H9 (cell line): ENCODE measurements at regions not wholly inside any gene's neighbourhood (a gene's known extent, or its start where the extent isn't known, plus 50 kb on each side); places are given as distances from the start of the nearest gene placed in this dataset.

ENCODE experiments used
- DNase-seq: peaks from one replicate; pipeline ENCODE4 v3.0.0-alpha.2; 2017
- H2AFZ ChIP-seq: one replicate; pipeline ENCODE4 v1.6.1; 2013; ENCODE audit warnings: mild to moderate bottlenecking, low read length, control low read depth, moderate library complexity
- H2AK5ac ChIP-seq: 2 replicates; pipeline ENCODE4 v1.6.1; 2013; ENCODE audit warnings: low read length, control low read depth, mixed read lengths; ENCODE audit not compliant: insufficient read length
- H2BK120ac ChIP-seq: one replicate; pipeline ENCODE4 v1.6.1; 2013; ENCODE audit warnings: low read depth, mild to moderate bottlenecking, low read length, control low read depth, inconsistent platforms; ENCODE audit not compliant: poor library complexity, severe bottlenecking
- H2BK12ac ChIP-seq: 2 replicates; pipeline ENCODE4 v1.6.1; 2013; ENCODE audit warnings: low read length, control low read depth, mixed read lengths, low read depth; ENCODE audit not compliant: insufficient read length
- H2BK15ac ChIP-seq: 2 replicates; pipeline ENCODE4 v1.6.1; 2013; ENCODE audit warnings: low read depth, low read length, control low read depth
- H2BK20ac ChIP-seq: one replicate; pipeline ENCODE4 v1.6.1; 2013; ENCODE audit warnings: low read depth, mild to moderate bottlenecking, low read length, control low read depth, inconsistent platforms; ENCODE audit not compliant: poor library complexity, severe bottlenecking
- H2BK5ac ChIP-seq: 2 replicates; pipeline ENCODE4 v1.6.1; 2013; ENCODE audit warnings: low read length, control low read depth, mixed read lengths; ENCODE audit not compliant: insufficient read length
- H3K14ac ChIP-seq: 2 replicates; pipeline ENCODE4 v1.6.1; 2013; ENCODE audit warnings: low read length, control low read depth; ENCODE audit not compliant: insufficient read depth
- H3K18ac ChIP-seq: 2 replicates; pipeline ENCODE4 v1.6.1; 2013; ENCODE audit warnings: low read depth, mild to moderate bottlenecking, mixed read lengths, low read length, control low read depth; ENCODE audit not compliant: insufficient read length
- H3K23ac ChIP-seq: 2 replicates; pipeline ENCODE4 v1.6.1; 2013; ENCODE audit warnings: low read length, control low read depth, mixed read lengths, low read depth; ENCODE audit not compliant: insufficient read length
- H3K23me2 ChIP-seq: 2 replicates; pipeline ENCODE4 v1.6.1; 2013; ENCODE audit warnings: low read depth, mild to moderate bottlenecking, mixed read lengths, low read length, control low read depth; ENCODE audit not compliant: insufficient read length, poor library complexity, severe bottlenecking
- H3K27ac ChIP-seq: 2 replicates; pipeline ENCODE4 v1.5.1; 2013; ENCODE audit warnings: low read length, control low read depth, mixed read lengths, low read depth; ENCODE audit not compliant: insufficient read length
- H3K27me3 ChIP-seq: 2 replicates; pipeline ENCODE4 v1.6.1; 2013; ENCODE audit warnings: low read length, control low read depth, inconsistent platforms; ENCODE audit not compliant: insufficient read depth
- H3K4ac ChIP-seq: 2 replicates; pipeline ENCODE4 v1.6.1; 2013; ENCODE audit warnings: low read depth, mild to moderate bottlenecking, control low read depth, inconsistent platforms, low read length, moderate library complexity
- H3K4me1 ChIP-seq: 2 replicates; pipeline ENCODE4 v1.6.1; 2013; ENCODE audit warnings: low read length, control low read depth, inconsistent platforms; ENCODE audit not compliant: insufficient read depth
- H3K4me2 ChIP-seq: 2 replicates; pipeline ENCODE4 v1.6.1; 2013; ENCODE audit warnings: low read length, control low read depth, mixed read lengths; ENCODE audit not compliant: insufficient read length, insufficient read depth
- H3K56ac ChIP-seq: 2 replicates; pipeline ENCODE4 v1.6.1; 2013; ENCODE audit warnings: low read depth, mild to moderate bottlenecking, mixed read lengths, low read length, control low read depth; ENCODE audit not compliant: insufficient read length
- H3K79me1 ChIP-seq: 2 replicates; pipeline ENCODE4 v1.6.1; 2013; ENCODE audit warnings: low read depth, mild to moderate bottlenecking, moderate library complexity, low read length, control low read depth, inconsistent platforms; ENCODE audit not compliant: insufficient read depth, poor library complexity, severe bottlenecking
- H3K79me2 ChIP-seq: 2 replicates; pipeline ENCODE4 v1.6.1; 2013; ENCODE audit warnings: low read length, control low read depth, inconsistent platforms; ENCODE audit not compliant: insufficient read depth
- H3K9ac ChIP-seq: 2 replicates; pipeline ENCODE4 v1.6.1; 2013; ENCODE audit warnings: low read length, control low read depth, mixed read lengths; ENCODE audit not compliant: insufficient read length; ENCODE audit errors: extremely low read depth
- H3K9me3 ChIP-seq: one replicate; pipeline ENCODE4 v1.6.1; 2013; ENCODE audit warnings: low read depth, low read length, inconsistent platforms; ENCODE audit not compliant: control insufficient read depth
- H3T11ph ChIP-seq: one replicate; pipeline ENCODE4 v1.6.1; 2013; ENCODE audit warnings: mild to moderate bottlenecking, low read length, control low read depth, inconsistent platforms
- H4K20me1 ChIP-seq: one replicate; pipeline ENCODE4 v1.6.1; 2013; ENCODE audit not compliant: control insufficient read depth, insufficient read length, insufficient read depth
- H4K5ac ChIP-seq: 2 replicates; pipeline ENCODE4 v1.6.1; 2013; ENCODE audit warnings: low read depth, mild to moderate bottlenecking, mixed read lengths, low read length, control low read depth; ENCODE audit not compliant: insufficient read length
- H4K8ac ChIP-seq: replicated peaks from 2 replicates; pipeline ENCODE4 v1.6.1; 2013; ENCODE audit warnings: low read length, control low read depth, mixed read lengths, low read depth; ENCODE audit not compliant: insufficient read length
- H4K91ac ChIP-seq: 2 replicates; pipeline ENCODE4 v1.6.1; 2013; ENCODE audit warnings: low read depth, mild to moderate bottlenecking, moderate library complexity, mixed read lengths, low read length, control low read depth; ENCODE audit not compliant: insufficient read length
- H3K27ac Mint-ChIP-seq, 3 experiments: 2 replicates in 2 of 3; 3 replicates in 1 of 3; pipeline ENCODE4 v1.8.0; 2020 to 2021; ENCODE audit warnings: mixed read lengths in 3 of 3, mild to moderate bottlenecking in 1 of 3, moderate library complexity in 1 of 3
- H3K27me3 Mint-ChIP-seq: 2 replicates; pipeline ENCODE4 v1.8.0; 2021; ENCODE audit warnings: low read depth, mild to moderate bottlenecking, moderate library complexity, mixed read lengths
- H3K36me3 Mint-ChIP-seq, 3 experiments: 2 replicates in 2 of 3; 3 replicates in 1 of 3; pipeline ENCODE4 v1.8.0; 2020 to 2021; ENCODE audit warnings: low read depth in 3 of 3, mixed read lengths in 3 of 3; ENCODE audit not compliant: insufficient read depth in 1 of 3
- H3K4me1 Mint-ChIP-seq, 2 experiments: 2 replicates each; pipeline ENCODE4 v1.8.0; 2020; ENCODE audit warnings: mixed read lengths in 2 of 2
- H3K4me3 Mint-ChIP-seq, 2 experiments: 2 replicates in 1 of 2; 3 replicates in 1 of 2; pipeline ENCODE4 v1.8.0; 2020 to 2021; ENCODE audit warnings: mild to moderate bottlenecking in 2 of 2, mixed read lengths in 2 of 2, moderate library complexity in 1 of 2
- H3K9me3 Mint-ChIP-seq, 2 experiments: 2 replicates in 1 of 2; 3 replicates in 1 of 2; pipeline ENCODE4 v1.8.0; 2020; ENCODE audit warnings: mild to moderate bottlenecking in 2 of 2, mixed read lengths in 2 of 2, moderate library complexity in 1 of 2
- WGBS: extraction: QIAGEN DNeasy Blood & Tissue Kit; methylation state at CpG from one replicate; pipeline ENCODE4 v1.1.7; 2013; ENCODE audit warnings: missing lambda C conversion rate, low lambda C conversion rate, mixed read lengths; ENCODE audit not compliant: insufficient read length; ENCODE audit errors: extremely low coverage; 5-methylcytosine and 5-hydroxymethylcytosine counted together
- TF ChIP-seq, protein P1 (sequence below): fragments of 200-600 bp; sonication (generic); conservative IDR thresholded peaks from 3 replicates; pipeline ENCODE4 v1.8.0; 2021; ENCODE audit warnings: antibody characterized with exemption, mild to moderate bottlenecking

DNA sequence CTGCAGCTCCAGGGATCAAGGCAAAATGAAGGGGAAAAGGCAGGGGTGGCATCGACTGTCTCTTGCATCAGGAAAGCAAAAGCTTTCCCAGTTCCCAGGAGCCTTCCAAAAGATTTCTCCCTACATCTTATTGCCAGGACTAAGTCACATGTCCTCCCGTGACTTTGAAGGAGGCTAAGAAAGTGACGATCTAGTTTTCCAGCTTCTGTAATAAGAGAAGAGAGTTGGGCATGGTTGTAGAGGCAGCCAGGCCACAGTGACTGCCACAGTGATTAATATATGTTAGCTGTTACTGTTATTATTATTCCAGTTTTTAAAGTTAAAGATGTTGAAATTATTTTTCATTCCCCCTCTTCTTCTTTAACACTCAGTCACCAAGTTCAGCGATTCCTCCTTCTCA lies 77.1 kb downstream of the RMI1 start:
- Histone ChIP-seq H4K91ac (no peak overlapping the region), H2BK12ac (no peak overlapping the region), H2BK5ac (no peak overlapping the region), H3T11ph (no peak overlapping the region), H3K4me2 (no peak overlapping the region), H3K27me3 (no peaks in the 10 kb centered on the region), H3K9me3 (no peaks in the 10 kb centered on the region), H3K23me2 (no peaks in the 10 kb centered on the region), H2AK5ac (no peak overlapping the region), H4K5ac (no peak overlapping the region), H3K23ac (no peak overlapping the region), H4K20me1 (no peaks in the 10 kb centered on the region), H3K4me1 (no peaks in the 10 kb centered on the region; the same call in 1 of the 2 replicates), H2BK15ac (no peak overlapping the region), H3K9ac (no peak overlapping the region), H2BK120ac (no peak overlapping the region), H3K79me2 (no peaks in the 10 kb centered on the region), H3K56ac (no peak overlapping the region), H2BK20ac (no peak overlapping the region), H3K18ac (no peak overlapping the region), H3K27ac (no peak overlapping the region), H3K79me1 (no peaks in the 10 kb centered on the region), H2AFZ (no peak overlapping the region), H3K4ac (no peak overlapping the region), H3K14ac (no peak overlapping the region), H4K8ac (no peak overlapping the region)
- TF ChIP-seq, protein P1, sequence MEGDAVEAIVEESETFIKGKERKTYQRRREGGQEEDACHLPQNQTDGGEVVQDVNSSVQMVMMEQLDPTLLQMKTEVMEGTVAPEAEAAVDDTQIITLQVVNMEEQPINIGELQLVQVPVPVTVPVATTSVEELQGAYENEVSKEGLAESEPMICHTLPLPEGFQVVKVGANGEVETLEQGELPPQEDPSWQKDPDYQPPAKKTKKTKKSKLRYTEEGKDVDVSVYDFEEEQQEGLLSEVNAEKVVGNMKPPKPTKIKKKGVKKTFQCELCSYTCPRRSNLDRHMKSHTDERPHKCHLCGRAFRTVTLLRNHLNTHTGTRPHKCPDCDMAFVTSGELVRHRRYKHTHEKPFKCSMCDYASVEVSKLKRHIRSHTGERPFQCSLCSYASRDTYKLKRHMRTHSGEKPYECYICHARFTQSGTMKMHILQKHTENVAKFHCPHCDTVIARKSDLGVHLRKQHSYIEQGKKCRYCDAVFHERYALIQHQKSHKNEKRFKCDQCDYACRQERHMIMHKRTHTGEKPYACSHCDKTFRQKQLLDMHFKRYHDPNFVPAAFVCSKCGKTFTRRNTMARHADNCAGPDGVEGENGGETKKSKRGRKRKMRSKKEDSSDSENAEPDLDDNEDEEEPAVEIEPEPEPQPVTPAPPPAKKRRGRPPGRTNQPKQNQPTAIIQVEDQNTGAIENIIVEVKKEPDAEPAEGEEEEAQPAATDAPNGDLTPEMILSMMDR, result no peak
- Mint-ChIP-seq H3K4me1 (peaks cover 0 to 3% of the 10 kb centered on the region in 2 experiments; a peak in 2 of 4 replicates), H3K27ac (no peak overlapping the region), H3K27me3 (no peaks in the 10 kb centered on the region), H3K36me3 (no peaks in the 10 kb centered on the region), H3K9me3 (no peaks in the 10 kb centered on the region; a peak in 1 of 5 replicates), H3K4me3 (no peak overlapping the region)
- whole genome bisulfite sequencing, result no CpG with 5 or more reads among the region's 4 CpGs
- DNase-seq, result no peak
